ENCODE measurements at regions not wholly inside any gene's neighbourhood (a gene's known extent, or its start where the extent isn't known, plus 50 kb on each side); places are given as distances from the start of the nearest gene placed in this dataset.

DNA sequence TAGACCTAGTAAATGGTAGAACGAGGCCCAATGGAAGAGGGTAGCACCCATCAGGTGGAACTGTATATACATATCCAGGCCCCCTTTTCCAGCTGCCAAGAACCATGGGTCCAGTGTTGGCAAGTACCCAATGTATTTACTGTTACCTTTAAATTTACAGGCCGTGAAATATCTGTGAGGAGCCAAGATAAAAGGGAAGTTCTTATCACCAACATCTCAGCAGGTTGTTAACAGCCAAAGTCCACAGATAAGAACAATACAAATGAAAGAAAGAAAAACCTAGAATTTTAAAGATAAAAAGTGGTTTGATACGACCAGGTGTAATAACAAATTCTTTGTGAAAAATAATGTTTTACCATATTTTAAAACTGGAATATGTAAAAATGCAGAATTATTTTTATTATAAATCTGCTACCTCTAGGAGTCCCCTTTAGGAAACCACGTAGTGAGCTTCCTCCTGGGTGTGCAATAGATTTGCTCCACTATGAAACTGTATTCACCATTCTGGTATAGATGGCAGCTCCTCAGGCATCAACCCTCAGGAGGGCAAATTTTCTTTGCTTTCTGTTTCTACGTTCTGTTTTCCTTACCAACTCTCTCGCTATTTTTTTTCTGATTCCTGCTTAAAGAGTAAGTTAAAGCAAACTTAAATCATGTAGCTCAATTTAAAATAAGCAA, 292.2 kb upstream of the SLC10A2 start:
- TF ChIP-seq, protein P1, sequence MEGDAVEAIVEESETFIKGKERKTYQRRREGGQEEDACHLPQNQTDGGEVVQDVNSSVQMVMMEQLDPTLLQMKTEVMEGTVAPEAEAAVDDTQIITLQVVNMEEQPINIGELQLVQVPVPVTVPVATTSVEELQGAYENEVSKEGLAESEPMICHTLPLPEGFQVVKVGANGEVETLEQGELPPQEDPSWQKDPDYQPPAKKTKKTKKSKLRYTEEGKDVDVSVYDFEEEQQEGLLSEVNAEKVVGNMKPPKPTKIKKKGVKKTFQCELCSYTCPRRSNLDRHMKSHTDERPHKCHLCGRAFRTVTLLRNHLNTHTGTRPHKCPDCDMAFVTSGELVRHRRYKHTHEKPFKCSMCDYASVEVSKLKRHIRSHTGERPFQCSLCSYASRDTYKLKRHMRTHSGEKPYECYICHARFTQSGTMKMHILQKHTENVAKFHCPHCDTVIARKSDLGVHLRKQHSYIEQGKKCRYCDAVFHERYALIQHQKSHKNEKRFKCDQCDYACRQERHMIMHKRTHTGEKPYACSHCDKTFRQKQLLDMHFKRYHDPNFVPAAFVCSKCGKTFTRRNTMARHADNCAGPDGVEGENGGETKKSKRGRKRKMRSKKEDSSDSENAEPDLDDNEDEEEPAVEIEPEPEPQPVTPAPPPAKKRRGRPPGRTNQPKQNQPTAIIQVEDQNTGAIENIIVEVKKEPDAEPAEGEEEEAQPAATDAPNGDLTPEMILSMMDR (IDR thresholded peaks at IDR 0.05; ENCODE audit: unreplicated experiment), result no peak
- no peak overlapping the region for H3K4me3 Mint-ChIP-seq
- H3K9me3 Mint-ChIP-seq, result peaks cover 13% of the 10 kb centered on the region
- no peak overlapping the region for H3K27ac Mint-ChIP-seq
- H3K4me1 Mint-ChIP-seq, result peaks cover 17% of the 10 kb centered on the region
- DNase-seq (ENCODE audit: low spot score in 2 of 2, unreplicated experiment in 2 of 2), result no peak
- H3K36me3 Mint-ChIP-seq, result peaks cover 2% of the 10 kb centered on the region
- no peaks in the 10 kb centered on the region for H3K27me3 Mint-ChIP-seq (ENCODE audit: low read depth)

DNA sequence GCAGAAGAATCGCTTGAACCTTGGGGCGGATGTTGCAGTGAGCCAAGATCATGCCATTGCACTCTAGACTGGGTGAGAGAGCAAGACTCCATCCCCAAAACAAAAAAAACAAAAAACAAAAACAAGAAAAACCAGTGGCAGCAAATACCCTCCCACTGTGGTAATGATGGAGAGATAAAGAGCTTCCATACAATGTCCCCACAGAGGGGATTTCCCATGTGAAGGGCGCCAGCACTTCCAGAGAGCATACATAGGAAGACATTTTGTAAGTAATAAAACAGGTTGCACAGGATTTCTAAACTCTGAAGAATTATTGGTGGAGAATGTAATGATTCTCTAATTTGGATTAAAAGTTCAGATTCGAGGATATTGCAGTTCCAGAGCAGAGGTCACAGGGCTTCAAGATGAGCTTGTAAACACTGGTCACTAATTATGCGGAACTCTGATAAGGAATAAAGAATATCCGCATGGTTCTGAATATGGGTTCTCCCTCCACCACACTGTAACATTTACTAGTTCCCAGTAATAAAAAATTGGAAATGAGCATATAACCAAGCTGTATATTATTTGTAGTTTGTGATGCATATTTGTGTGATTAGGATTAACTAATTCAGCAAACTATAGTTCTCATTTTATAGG, 290.1 kb upstream of the SLC10A2 start:
- TF ChIP-seq, protein P1 (IDR thresholded peaks at IDR 0.05; ENCODE audit: unreplicated experiment), result no peak
- Mint-ChIP-seq H3K9me3 (peaks cover 4% of the 10 kb centered on the region), H3K4me1 (peaks cover 25% of the 10 kb centered on the region), H3K27ac (no peak overlapping the region), H3K36me3 (peaks cover 2% of the 10 kb centered on the region), H3K27me3 (ENCODE audit: low read depth) (no peaks in the 10 kb centered on the region), H3K4me3 (no peak overlapping the region)
- DNase-seq (ENCODE audit: low spot score in 2 of 2, unreplicated experiment in 2 of 2), result no peak

DNA sequence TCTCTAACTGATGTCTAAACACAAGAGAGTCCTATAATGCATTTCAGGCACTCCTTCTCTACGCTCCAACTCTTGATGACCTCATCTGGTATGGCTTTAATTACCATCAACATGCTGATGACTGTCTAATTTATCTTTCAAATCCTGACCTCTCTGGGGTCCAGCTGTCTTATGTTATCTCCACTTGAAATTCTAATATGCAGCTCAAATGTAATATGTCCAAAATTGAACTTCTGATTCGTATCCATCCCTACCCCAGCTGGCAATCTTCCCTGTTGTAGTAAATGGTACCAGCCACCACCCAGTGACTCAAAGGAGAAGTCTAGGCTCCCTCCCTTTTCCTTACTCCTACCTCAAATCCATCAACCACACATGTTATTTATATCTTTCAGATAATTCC, 288.0 kb upstream of the SLC10A2 start:
- Mint-ChIP-seq H3K4me3 (no peak overlapping the region), H3K4me1 (peaks cover 45% of the 10 kb centered on the region), H3K27ac (peak overlapping the region; percentile 79), H3K27me3 (ENCODE audit: low read depth) (no peaks in the 10 kb centered on the region), H3K36me3 (no peaks in the 10 kb centered on the region), H3K9me3 (no peaks in the 10 kb centered on the region)
- DNase-seq (ENCODE audit: low spot score in 2 of 2, unreplicated experiment in 2 of 2), result no peak
- TF ChIP-seq, protein P1 (IDR thresholded peaks at IDR 0.05; ENCODE audit: unreplicated experiment), result no peak

DNA sequence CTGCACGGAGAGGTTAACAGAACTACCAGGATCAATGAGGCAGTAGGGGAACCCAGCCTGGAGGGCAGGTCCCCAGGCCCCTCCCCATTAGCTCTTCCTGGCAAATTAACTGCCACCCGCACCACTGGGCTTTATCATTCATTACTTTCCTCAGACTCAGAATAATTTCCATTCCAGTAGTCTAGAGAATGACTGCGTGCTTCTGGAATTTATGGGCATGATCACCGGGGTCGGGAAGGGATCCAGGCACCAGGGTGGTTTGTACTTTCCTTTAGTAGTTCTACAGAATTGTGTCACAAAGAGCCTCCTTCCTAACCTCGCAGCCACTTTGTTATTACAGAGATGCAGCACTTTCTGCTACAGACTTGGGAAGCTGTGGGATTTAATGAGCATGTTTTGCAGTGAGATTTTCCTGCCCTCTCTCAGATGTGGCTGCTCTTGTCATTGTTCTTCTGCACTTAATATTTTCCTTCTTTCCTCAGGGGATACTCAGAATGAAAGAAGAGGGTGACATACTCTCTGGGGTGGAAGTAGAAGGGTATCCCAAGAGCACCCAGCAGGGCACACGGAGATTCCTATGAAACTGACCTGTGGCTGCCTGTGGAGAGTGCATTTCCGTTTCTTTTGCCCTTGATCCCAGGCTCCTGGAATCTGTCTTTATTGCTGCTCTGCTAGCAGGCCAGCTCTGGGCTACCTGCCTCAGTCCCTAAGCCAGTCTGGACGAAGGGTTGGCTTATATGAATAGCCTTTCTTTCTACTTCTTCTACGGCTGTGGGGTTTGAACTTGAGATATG, 285.0 kb upstream of the SLC10A2 start:
- Mint-ChIP-seq H3K27me3 (ENCODE audit: low read depth) (no peaks in the 10 kb centered on the region), H3K9me3 (no peaks in the 10 kb centered on the region), H3K27ac (peak overlapping the region; percentile 79), H3K4me1 (peaks cover 58% of the 10 kb centered on the region), H3K36me3 (no peaks in the 10 kb centered on the region), H3K4me3 (no peak overlapping the region)
- TF ChIP-seq, protein P1 (IDR thresholded peaks at IDR 0.05; ENCODE audit: unreplicated experiment), result no peak
- peak in 1 of 2 experiments; percentile 42 for DNase-seq (ENCODE audit: low spot score in 2 of 2, unreplicated experiment in 2 of 2)

DNA sequence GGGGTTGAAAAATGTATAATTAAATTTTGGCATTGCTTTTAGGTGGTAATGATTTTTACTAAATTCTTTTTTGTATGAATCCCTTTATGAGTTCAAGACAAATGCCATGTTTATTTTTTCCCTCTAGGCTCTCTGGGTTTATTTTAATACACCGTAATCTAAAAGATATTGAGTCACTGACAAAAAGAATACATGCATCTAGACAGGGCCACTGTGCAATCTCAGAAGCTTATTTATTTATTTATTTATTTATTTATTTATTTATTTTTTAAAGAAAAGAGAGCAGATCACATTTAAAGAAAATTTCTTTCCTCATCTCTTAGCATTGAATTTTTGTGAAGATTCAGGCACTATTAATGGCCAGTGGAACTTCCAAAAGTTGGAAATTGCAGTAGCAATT, 283.9 kb upstream of the SLC10A2 start:
- DNase-seq (ENCODE audit: low spot score in 2 of 2, unreplicated experiment in 2 of 2), result no peak
- Mint-ChIP-seq H3K36me3 (peaks cover 2% of the 10 kb centered on the region), H3K4me3 (no peak overlapping the region), H3K27me3 (ENCODE audit: low read depth) (no peaks in the 10 kb centered on the region), H3K27ac (peak overlapping the region; percentile 72), H3K9me3 (peaks cover 1% of the 10 kb centered on the region), H3K4me1 (peaks cover 57% of the 10 kb centered on the region)
- TF ChIP-seq, protein P1 (IDR thresholded peaks at IDR 0.05; ENCODE audit: unreplicated experiment), result no peak
